ENCODE measurements at regions not wholly inside any gene's neighbourhood (a gene's known extent, or its start where the extent isn't known, plus 50 kb on each side); places are given as distances from the start of the nearest gene placed in this dataset.

DNA sequence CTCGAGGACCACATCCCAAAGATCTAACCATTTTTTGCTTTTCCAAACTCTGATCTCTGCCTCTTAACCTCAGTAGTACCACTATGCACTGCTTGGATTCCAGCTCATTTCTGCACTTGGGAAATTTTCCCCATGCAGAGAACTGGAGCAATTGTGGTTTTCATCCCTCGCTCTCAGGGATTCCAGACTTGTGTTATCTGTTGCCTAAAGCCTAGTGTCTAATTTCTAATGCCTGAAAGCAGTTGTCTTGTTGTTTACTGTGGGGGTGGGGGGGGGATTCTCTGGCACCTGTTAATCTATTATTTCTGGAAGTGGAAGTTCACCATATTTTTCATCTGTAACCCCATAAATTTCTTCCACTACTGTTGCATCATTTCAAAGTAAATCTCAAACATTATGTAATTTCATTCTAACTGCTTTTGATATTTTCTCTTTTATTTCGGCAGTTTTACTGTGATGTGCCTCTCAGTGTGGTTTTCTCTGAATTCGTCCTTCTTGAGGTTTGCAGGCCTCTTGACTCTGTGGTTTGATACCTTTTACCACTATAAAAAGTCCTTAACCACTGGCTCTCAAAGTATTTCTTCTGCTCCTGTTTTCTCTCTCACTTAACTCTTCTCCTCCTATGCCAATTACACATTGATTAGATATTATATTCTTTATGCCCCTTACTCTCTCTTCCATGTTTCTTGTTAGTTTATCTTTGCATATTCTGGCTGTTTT, 205.6 kb upstream of the EOLA2 start:
- Histone ChIP-seq H3K79me2 (ENCODE audit: insufficient read depth, low read length) (no peaks in the 10 kb centered on the region), H3K4me2 (ENCODE audit: insufficient read depth, insufficient read length, low read length) (no peak overlapping the region), H2BK5ac (ENCODE audit: insufficient read length, low read length) (no peak overlapping the region), H3K27ac (ENCODE audit: insufficient read length, low read depth, low read length) (no peak overlapping the region), H3K9me3 (ENCODE audit: control insufficient read depth, low read depth, low read length) (peaks cover 22% of the 10 kb centered on the region), H3K9ac (ENCODE audit: extremely low read depth, insufficient read length, low read length) (no peak overlapping the region), H4K20me1 (ENCODE audit: control insufficient read depth, insufficient read depth, insufficient read length) (no peaks in the 10 kb centered on the region), H3K27me3 (ENCODE audit: insufficient read depth, low read length) (no peaks in the 10 kb centered on the region), H4K8ac (replicated peaks; ENCODE audit: insufficient read length, low read depth, low read length) (no peak overlapping the region), H3K56ac (ENCODE audit: insufficient read length, low read depth, low read length) (no peak overlapping the region), H3T11ph (ENCODE audit: low read length) (no peak overlapping the region), H3K23me2 (ENCODE audit: insufficient read length, low read depth, low read length, poor library complexity, severe bottlenecking) (no peaks in the 10 kb centered on the region), H2BK20ac (ENCODE audit: low read depth, low read length, poor library complexity, severe bottlenecking) (no peak overlapping the region), H4K91ac (ENCODE audit: insufficient read length, low read depth, low read length) (no peak overlapping the region), H2AFZ (ENCODE audit: low read length) (no peak overlapping the region), H2BK12ac (ENCODE audit: insufficient read length, low read depth, low read length) (no peak overlapping the region), H2BK15ac (ENCODE audit: low read depth, low read length) (no peak overlapping the region), H3K14ac (ENCODE audit: insufficient read depth, low read length) (no peak overlapping the region), H4K5ac (ENCODE audit: insufficient read length, low read depth, low read length) (no peak overlapping the region), H3K4ac (ENCODE audit: low read depth, low read length) (no peak overlapping the region), H2AK5ac (ENCODE audit: insufficient read length, low read length) (no peak overlapping the region), H3K18ac (ENCODE audit: insufficient read length, low read depth, low read length) (no peak overlapping the region), H3K79me1 (ENCODE audit: insufficient read depth, low read depth, low read length, poor library complexity, severe bottlenecking) (no peaks in the 10 kb centered on the region), H3K4me1 (ENCODE audit: insufficient read depth, low read length) (no peaks in the 10 kb centered on the region), H3K23ac (ENCODE audit: insufficient read length, low read depth, low read length) (no peak overlapping the region), H2BK120ac (ENCODE audit: low read depth, low read length, poor library complexity, severe bottlenecking) (no peak overlapping the region)
- no peak for DNase-seq
- no CpG with 5 or more reads among the region's 4 CpGs for whole genome bisulfite sequencing (ENCODE audit: extremely low coverage, insufficient read length, low lambda C conversion rate)
- Mint-ChIP-seq H3K4me1 (no peaks in the 10 kb centered on the region), H3K9me3 (peaks cover 78% of the 10 kb centered on the region in 2 experiments), H3K27ac (no peak overlapping the region), H3K27me3 (ENCODE audit: low read depth) (peaks cover 8% of the 10 kb centered on the region), H3K4me3 (no peak overlapping the region), H3K36me3 (ENCODE audit: insufficient read depth in 1 of 3, low read depth in 3 of 3) (peaks cover 0 to 2% (median 0%) of the 10 kb centered on the region in 3 experiments; a peak in 1 of 7 replicates)
- TF ChIP-seq, protein P1, sequence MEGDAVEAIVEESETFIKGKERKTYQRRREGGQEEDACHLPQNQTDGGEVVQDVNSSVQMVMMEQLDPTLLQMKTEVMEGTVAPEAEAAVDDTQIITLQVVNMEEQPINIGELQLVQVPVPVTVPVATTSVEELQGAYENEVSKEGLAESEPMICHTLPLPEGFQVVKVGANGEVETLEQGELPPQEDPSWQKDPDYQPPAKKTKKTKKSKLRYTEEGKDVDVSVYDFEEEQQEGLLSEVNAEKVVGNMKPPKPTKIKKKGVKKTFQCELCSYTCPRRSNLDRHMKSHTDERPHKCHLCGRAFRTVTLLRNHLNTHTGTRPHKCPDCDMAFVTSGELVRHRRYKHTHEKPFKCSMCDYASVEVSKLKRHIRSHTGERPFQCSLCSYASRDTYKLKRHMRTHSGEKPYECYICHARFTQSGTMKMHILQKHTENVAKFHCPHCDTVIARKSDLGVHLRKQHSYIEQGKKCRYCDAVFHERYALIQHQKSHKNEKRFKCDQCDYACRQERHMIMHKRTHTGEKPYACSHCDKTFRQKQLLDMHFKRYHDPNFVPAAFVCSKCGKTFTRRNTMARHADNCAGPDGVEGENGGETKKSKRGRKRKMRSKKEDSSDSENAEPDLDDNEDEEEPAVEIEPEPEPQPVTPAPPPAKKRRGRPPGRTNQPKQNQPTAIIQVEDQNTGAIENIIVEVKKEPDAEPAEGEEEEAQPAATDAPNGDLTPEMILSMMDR (conservative IDR thresholded peaks at IDR 0.05), result no peak
